GM12878 (cell line): ENCODE measurements at regions not wholly inside any gene's neighbourhood (a gene's known extent, or its start where the extent isn't known, plus 50 kb on each side); places are given as distances from the start of the nearest gene placed in this dataset.

Experiments used
- ATAC-seq: fragments of 200-7000 bp; cut with Tn5 transposase; 3 replicates; pipeline ENCODE4 v1.9.1; 2020; ENCODE audit warnings: mild to moderate bottlenecking, moderate library complexity
- BruUV-seq: library from RNA; stranded (reverse); fragments of 400-500 nt; replicated peaks from 2 replicates; lab custom pipeline; 2021; lab: Mats Ljungman, UMichigan
- CTCF ChIA-PET: fragments of 300-600 bp; sonication (Branson Sonifier 250); formaldehyde crosslinking; extraction: SDS; loops from one replicate; lab custom pipeline; 2021; ENCODE audit warnings: inconsistent platforms; lab: Yijun Ruan, JAX
- POLR2A ChIA-PET: fragments of 350-600 bp; formaldehyde crosslinking; extraction: SDS; loops from one replicate; lab custom pipeline; 2021; ENCODE audit warnings: inconsistent platforms; lab: Charles Lee
- RAD21 ChIA-PET: fragments of 300-600 bp; sonication (Branson Sonifier 250); formaldehyde crosslinking; loops from one replicate; lab custom pipeline; 2023; ENCODE audit warnings: antibody characterized with exemption; ENCODE audit not compliant: unreplicated experiment; lab: Charles Lee
- SMC1A ChIA-PET: fragments of 300-600 bp; sonication (Branson Sonifier 250); formaldehyde crosslinking; loops from one replicate; lab custom pipeline; 2023; ENCODE audit not compliant: unreplicated experiment, uncharacterized antibody; lab: Charles Lee
- DNase-seq: peaks from one replicate; pipeline ENCODE4 v3.0.0-alpha.2; 2011; ENCODE audit warnings: low read depth, low spot score
- FAIRE-seq: peaks from 3 replicates; lab custom pipeline; 2011; peaks lifted over from hg19 to GRCh38; lab: Jason Lieb, UNC
- H2AFZ ChIP-seq: 2 replicates; pipeline ENCODE4 v1.6.0; 2011; ENCODE audit warnings: low read depth, low read length, control low read depth; ENCODE audit not compliant: control insufficient read depth
- H3K27ac ChIP-seq: 2 replicates; pipeline ENCODE4 v1.5.1; 2011; ENCODE audit warnings: control low read depth; ENCODE audit not compliant: control insufficient read depth, insufficient read depth
- H3K27me3 ChIP-seq, 2 experiments: replicated peaks in 1 of 2; 2 replicates each; pipeline versions ENCODE4 v1.6.0 to v1.6.1; 2011; ENCODE audit warnings: low read length in 1 of 2; ENCODE audit not compliant: control insufficient read depth in 2 of 2, insufficient read depth in 2 of 2
- H3K36me3 ChIP-seq, 2 experiments: 2 replicates each; pipeline ENCODE4 v1.5.1; 2011; ENCODE audit warnings: low read length in 1 of 2; ENCODE audit not compliant: control insufficient read depth in 2 of 2, insufficient read depth in 2 of 2
- H3K4me1 ChIP-seq: 2 replicates; pipeline ENCODE4 v1.6.1; 2011; ENCODE audit warnings: mild to moderate bottlenecking, low read length, moderate library complexity, mixed read lengths; ENCODE audit not compliant: control insufficient read depth, insufficient read depth
- H3K4me2 ChIP-seq: 2 replicates; pipeline ENCODE4 v1.6.0; 2011; ENCODE audit warnings: control low read depth; ENCODE audit not compliant: control insufficient read depth, insufficient read depth
- H3K4me3 ChIP-seq: fragments of 200-600 bp; sonication (generic); 2 replicates; pipeline ENCODE4 v1.5.1; 2016
- H3K79me2 ChIP-seq: 2 replicates; pipeline ENCODE4 v1.6.0; 2011; ENCODE audit warnings: low read length; ENCODE audit not compliant: control insufficient read depth, insufficient read depth
- H3K9ac ChIP-seq: 2 replicates; pipeline ENCODE4 v1.8.0; 2011; ENCODE audit warnings: low read length, control low read depth, mixed read lengths; ENCODE audit not compliant: control insufficient read depth, insufficient read depth
- H3K9me3 ChIP-seq: replicated peaks from 3 replicates; pipeline ENCODE4 v1.5.1; 2011; ENCODE audit warnings: mild to moderate bottlenecking, low read length; ENCODE audit not compliant: control insufficient read depth, insufficient read depth
- H4K20me1 ChIP-seq: 2 replicates; pipeline ENCODE4 v1.6.0; 2011; ENCODE audit not compliant: control insufficient read depth, insufficient read depth
- BHLHE40 ChIP-seq, 2 experiments: fragments of 450-650 bp in 1 of 2; IDR thresholded peaks; 2 replicates each; pipeline ENCODE4 v1.6.1; 2011 to 2017; ENCODE audit warnings: low read depth in 2 of 2, borderline replicate concordance in 1 of 2, improper control_type of control experiment in 1 of 2, low read length in 1 of 2, mild to moderate bottlenecking in 1 of 2
- CTCF ChIP-seq, 3 experiments: IDR thresholded peaks in 2 of 3; conservative IDR thresholded peaks in 1 of 3; 2 replicates each; pipeline ENCODE4 v1.5.1; 2011; ENCODE audit warnings: low read depth in 3 of 3, low read length in 3 of 3, mild to moderate bottlenecking in 3 of 3, control low read depth in 2 of 3, moderate library complexity in 2 of 3, inconsistent platforms in 1 of 3, mixed read lengths in 1 of 3; ENCODE audit not compliant: control insufficient read depth in 2 of 3, insufficient read depth in 1 of 3; ENCODE audit errors: extremely low read depth in 1 of 3
- HCFC1 ChIP-seq: fragments of 150-350 bp; IDR thresholded peaks from 2 replicates; pipeline ENCODE4 v1.6.1; 2014; ENCODE audit warnings: low read length
- HDGF ChIP-seq: fragments of 450-650 bp; IDR thresholded peaks from 2 replicates; pipeline ENCODE4 v1.6.1; 2016; ENCODE audit warnings: antibody characterized with exemption
- PBX3 ChIP-seq: IDR thresholded peaks from 2 replicates; pipeline ENCODE4 v1.6.1; 2011; ENCODE audit warnings: mild to moderate bottlenecking, low read depth, low read length, moderate library complexity; ENCODE audit not compliant: insufficient replicate concordance
- SIX5 ChIP-seq: IDR thresholded peaks from 2 replicates; pipeline ENCODE4 v1.6.1; 2011; ENCODE audit warnings: mild to moderate bottlenecking, low read depth, low read length, moderate library complexity; ENCODE audit not compliant: severe bottlenecking
- SKIL ChIP-seq: fragments of 450-650 bp; IDR thresholded peaks from 2 replicates; pipeline ENCODE4 v1.6.1; 2017; ENCODE audit warnings: mild to moderate bottlenecking, low read depth, inconsistent platforms; ENCODE audit not compliant: poor library complexity, severe bottlenecking
- SPI1 ChIP-seq: IDR thresholded peaks from 2 replicates; pipeline ENCODE4 v1.6.1; 2011; ENCODE audit warnings: low read depth, mild to moderate bottlenecking, low read length, moderate library complexity, borderline replicate concordance; ENCODE audit not compliant: insufficient read depth
- SUPT20H ChIP-seq: IDR thresholded peaks from 2 replicates; pipeline ENCODE4 v1.6.1; 2011; ENCODE audit warnings: low read depth, mild to moderate bottlenecking, low read length, moderate library complexity, borderline replicate concordance; ENCODE audit not compliant: control insufficient read depth
- ZNF592 ChIP-seq: fragments of 450-650 bp; IDR thresholded peaks from 2 replicates; pipeline ENCODE4 v1.6.1; 2017; ENCODE audit warnings: mild to moderate bottlenecking, moderate library complexity
- WGBS: methylation state at CpG from one replicate; pipeline ENCODE4 v1.1.6; 2016; ENCODE audit warnings: low lambda C conversion rate; ENCODE audit not compliant: insufficient replicate concordance, insufficient coverage; ENCODE audit errors: missing lambda C conversion rate; 5-methylcytosine and 5-hydroxymethylcytosine counted together
- in situ Hi-C: fragments of 300-500 bp; cut with MboI; formaldehyde crosslinking; loops from 9 replicates; pipeline ENCODE4 v1.14.3; 2018; ENCODE audit warnings: mixed read lengths
- intact Hi-C: fragments of 100-400 bp; cut with micrococcal nuclease; formaldehyde crosslinking; loops from one replicate; pipeline ENCODE4 v1.14.2; 2022; ENCODE audit not compliant: unreplicated experiment

- TF ChIP-seq PBX3 (no peak), SKIL (no peak), SUPT20H (no peak), CTCF (IDR thresholded peaks at IDR 0.05 in 2 of 3, conservative IDR thresholded peaks at IDR 0.05 in 1 of 3; ENCODE audit: control insufficient read depth in 2 of 3, extremely low read depth in 1 of 3, insufficient read depth in 1 of 3, low read depth in 3 of 3, low read length in 3 of 3) (no peak), HCFC1 (no peak), SIX5 (no peak), SPI1 (no peak)
These were observed 381.4 kb upstream of the PODXL start (continued) for GRCh38 chr7:131937868-131938267.

- TF ChIP-seq ZNF592 (no peak), HDGF (no peak), BHLHE40 (IDR thresholded peaks at IDR 0.05; ENCODE audit: borderline replicate concordance in 1 of 2, low read depth in 2 of 2, low read length in 1 of 2) (no peak)
- Histone ChIP-seq H3K4me1 (no peaks in the 10 kb centered on the region), H3K9me3 (no peaks in the 10 kb centered on the region; the same call in 2 of the 3 replicates), H3K27me3 (no peaks in the 10 kb centered on the region), H4K20me1 (no peaks in the 10 kb centered on the region), H3K9ac (no peak overlapping the region), H3K4me2 (no peak overlapping the region), H3K36me3 (no peaks in the 10 kb centered on the region), H3K79me2 (no peaks in the 10 kb centered on the region), H2AFZ (no peak overlapping the region), H3K4me3 (no peak overlapping the region), H3K27ac (no peak overlapping the region)
- ChIA-PET RAD21 (no interaction called here), CTCF (no interaction called here), SMC1A (no interaction called here), POLR2A (no interaction called here)
- FAIRE-seq (no peak), ATAC-seq (no peak), DNase-seq (no peak)
- whole genome bisulfite sequencing: 0% methylated on average over 3 of the region's 3 CpGs
- in situ Hi-C loops: no loop called here
- intact Hi-C loops: no loop called here
- BruUV-seq: no TSS peak
These were observed 378.8 kb upstream of the PODXL start for GRCh38 chr7:131935180-131935579.
